H9 (cell line): ENCODE measurements at regions not wholly inside any gene's neighbourhood (a gene's known extent, or its start where the extent isn't known, plus 50 kb on each side); places are given as distances from the start of the nearest gene placed in this dataset.

Experiments
- DNase-seq: peaks from one replicate; pipeline ENCODE4 v3.0.0-alpha.2; 2017
- H2AFZ ChIP-seq: one replicate; pipeline ENCODE4 v1.6.1; 2013; ENCODE audit warnings: mild to moderate bottlenecking, low read length, control low read depth, moderate library complexity
- H2AK5ac ChIP-seq: 2 replicates; pipeline ENCODE4 v1.6.1; 2013; ENCODE audit warnings: low read length, control low read depth, mixed read lengths; ENCODE audit not compliant: insufficient read length
- H2BK120ac ChIP-seq: one replicate; pipeline ENCODE4 v1.6.1; 2013; ENCODE audit warnings: low read depth, mild to moderate bottlenecking, low read length, control low read depth, inconsistent platforms; ENCODE audit not compliant: poor library complexity, severe bottlenecking
- H2BK12ac ChIP-seq: 2 replicates; pipeline ENCODE4 v1.6.1; 2013; ENCODE audit warnings: low read length, control low read depth, mixed read lengths, low read depth; ENCODE audit not compliant: insufficient read length
- H2BK15ac ChIP-seq: 2 replicates; pipeline ENCODE4 v1.6.1; 2013; ENCODE audit warnings: low read depth, low read length, control low read depth
- H2BK20ac ChIP-seq: one replicate; pipeline ENCODE4 v1.6.1; 2013; ENCODE audit warnings: low read depth, mild to moderate bottlenecking, low read length, control low read depth, inconsistent platforms; ENCODE audit not compliant: poor library complexity, severe bottlenecking
- H2BK5ac ChIP-seq: 2 replicates; pipeline ENCODE4 v1.6.1; 2013; ENCODE audit warnings: low read length, control low read depth, mixed read lengths; ENCODE audit not compliant: insufficient read length
- H3K14ac ChIP-seq: 2 replicates; pipeline ENCODE4 v1.6.1; 2013; ENCODE audit warnings: low read length, control low read depth; ENCODE audit not compliant: insufficient read depth
- H3K18ac ChIP-seq: 2 replicates; pipeline ENCODE4 v1.6.1; 2013; ENCODE audit warnings: low read depth, mild to moderate bottlenecking, mixed read lengths, low read length, control low read depth; ENCODE audit not compliant: insufficient read length
- H3K23ac ChIP-seq: 2 replicates; pipeline ENCODE4 v1.6.1; 2013; ENCODE audit warnings: low read length, control low read depth, mixed read lengths, low read depth; ENCODE audit not compliant: insufficient read length
- H3K23me2 ChIP-seq: 2 replicates; pipeline ENCODE4 v1.6.1; 2013; ENCODE audit warnings: low read depth, mild to moderate bottlenecking, mixed read lengths, low read length, control low read depth; ENCODE audit not compliant: insufficient read length, poor library complexity, severe bottlenecking
- H3K27ac ChIP-seq: 2 replicates; pipeline ENCODE4 v1.5.1; 2013; ENCODE audit warnings: low read length, control low read depth, mixed read lengths, low read depth; ENCODE audit not compliant: insufficient read length
- H3K27me3 ChIP-seq: 2 replicates; pipeline ENCODE4 v1.6.1; 2013; ENCODE audit warnings: low read length, control low read depth, inconsistent platforms; ENCODE audit not compliant: insufficient read depth
- H3K4ac ChIP-seq: 2 replicates; pipeline ENCODE4 v1.6.1; 2013; ENCODE audit warnings: low read depth, mild to moderate bottlenecking, control low read depth, inconsistent platforms, low read length, moderate library complexity
- H3K4me1 ChIP-seq: 2 replicates; pipeline ENCODE4 v1.6.1; 2013; ENCODE audit warnings: low read length, control low read depth, inconsistent platforms; ENCODE audit not compliant: insufficient read depth
- H3K4me2 ChIP-seq: 2 replicates; pipeline ENCODE4 v1.6.1; 2013; ENCODE audit warnings: low read length, control low read depth, mixed read lengths; ENCODE audit not compliant: insufficient read length, insufficient read depth
- H3K56ac ChIP-seq: 2 replicates; pipeline ENCODE4 v1.6.1; 2013; ENCODE audit warnings: low read depth, mild to moderate bottlenecking, mixed read lengths, low read length, control low read depth; ENCODE audit not compliant: insufficient read length
- H3K79me1 ChIP-seq: 2 replicates; pipeline ENCODE4 v1.6.1; 2013; ENCODE audit warnings: low read depth, mild to moderate bottlenecking, moderate library complexity, low read length, control low read depth, inconsistent platforms; ENCODE audit not compliant: insufficient read depth, poor library complexity, severe bottlenecking
- H3K79me2 ChIP-seq: 2 replicates; pipeline ENCODE4 v1.6.1; 2013; ENCODE audit warnings: low read length, control low read depth, inconsistent platforms; ENCODE audit not compliant: insufficient read depth
- H3K9ac ChIP-seq: 2 replicates; pipeline ENCODE4 v1.6.1; 2013; ENCODE audit warnings: low read length, control low read depth, mixed read lengths; ENCODE audit not compliant: insufficient read length; ENCODE audit errors: extremely low read depth
- H3K9me3 ChIP-seq: one replicate; pipeline ENCODE4 v1.6.1; 2013; ENCODE audit warnings: low read depth, low read length, inconsistent platforms; ENCODE audit not compliant: control insufficient read depth
- H3T11ph ChIP-seq: one replicate; pipeline ENCODE4 v1.6.1; 2013; ENCODE audit warnings: mild to moderate bottlenecking, low read length, control low read depth, inconsistent platforms
- H4K20me1 ChIP-seq: one replicate; pipeline ENCODE4 v1.6.1; 2013; ENCODE audit not compliant: control insufficient read depth, insufficient read length, insufficient read depth
- H4K5ac ChIP-seq: 2 replicates; pipeline ENCODE4 v1.6.1; 2013; ENCODE audit warnings: low read depth, mild to moderate bottlenecking, mixed read lengths, low read length, control low read depth; ENCODE audit not compliant: insufficient read length
- H4K8ac ChIP-seq: replicated peaks from 2 replicates; pipeline ENCODE4 v1.6.1; 2013; ENCODE audit warnings: low read length, control low read depth, mixed read lengths, low read depth; ENCODE audit not compliant: insufficient read length
- H4K91ac ChIP-seq: 2 replicates; pipeline ENCODE4 v1.6.1; 2013; ENCODE audit warnings: low read depth, mild to moderate bottlenecking, moderate library complexity, mixed read lengths, low read length, control low read depth; ENCODE audit not compliant: insufficient read length
- H3K27ac Mint-ChIP-seq, 3 experiments: 2 replicates in 2 of 3; 3 replicates in 1 of 3; pipeline ENCODE4 v1.8.0; 2020 to 2021; ENCODE audit warnings: mixed read lengths in 3 of 3, mild to moderate bottlenecking in 1 of 3, moderate library complexity in 1 of 3
- H3K27me3 Mint-ChIP-seq: 2 replicates; pipeline ENCODE4 v1.8.0; 2021; ENCODE audit warnings: low read depth, mild to moderate bottlenecking, moderate library complexity, mixed read lengths
- H3K36me3 Mint-ChIP-seq, 3 experiments: 2 replicates in 2 of 3; 3 replicates in 1 of 3; pipeline ENCODE4 v1.8.0; 2020 to 2021; ENCODE audit warnings: low read depth in 3 of 3, mixed read lengths in 3 of 3; ENCODE audit not compliant: insufficient read depth in 1 of 3
- H3K4me1 Mint-ChIP-seq, 2 experiments: 2 replicates each; pipeline ENCODE4 v1.8.0; 2020; ENCODE audit warnings: mixed read lengths in 2 of 2
- H3K4me3 Mint-ChIP-seq, 2 experiments: 2 replicates in 1 of 2; 3 replicates in 1 of 2; pipeline ENCODE4 v1.8.0; 2020 to 2021; ENCODE audit warnings: mild to moderate bottlenecking in 2 of 2, mixed read lengths in 2 of 2, moderate library complexity in 1 of 2
- H3K9me3 Mint-ChIP-seq, 2 experiments: 2 replicates in 1 of 2; 3 replicates in 1 of 2; pipeline ENCODE4 v1.8.0; 2020; ENCODE audit warnings: mild to moderate bottlenecking in 2 of 2, mixed read lengths in 2 of 2, moderate library complexity in 1 of 2
- CTCF ChIP-seq: fragments of 200-600 bp; sonication (generic); conservative IDR thresholded peaks from 3 replicates; pipeline ENCODE4 v1.8.0; 2021; ENCODE audit warnings: antibody characterized with exemption, mild to moderate bottlenecking
- WGBS: extraction: QIAGEN DNeasy Blood & Tissue Kit; methylation state at CpG from one replicate; pipeline ENCODE4 v1.1.7; 2013; ENCODE audit warnings: missing lambda C conversion rate, low lambda C conversion rate, mixed read lengths; ENCODE audit not compliant: insufficient read length; ENCODE audit errors: extremely low coverage; 5-methylcytosine and 5-hydroxymethylcytosine counted together

GRCh38 chr4:188329521-188329920 lies 190.3 kb downstream of the TRIML1 start:
- Mint-ChIP-seq H3K27ac (no peak overlapping the region), H3K4me3 (no peak overlapping the region), H3K36me3 (no peaks in the 10 kb centered on the region; a peak in 1 of 7 replicates), H3K9me3 (peaks cover 0 to 3% of the 10 kb centered on the region in 2 experiments; a peak in 1 of 5 replicates), H3K4me1 (no peaks in the 10 kb centered on the region), H3K27me3 (no peaks in the 10 kb centered on the region)
- no peak overlapping the region for H4K5ac ChIP-seq
- no peaks in the 10 kb centered on the region for H3K79me2 ChIP-seq
- no peak overlapping the region for H3K23ac ChIP-seq
- no peak overlapping the region for H3K27ac ChIP-seq
- no peaks in the 10 kb centered on the region for H3K4me1 ChIP-seq
- H3K9ac ChIP-seq = no peak overlapping the region
- DNase-seq = no peak
- H2BK120ac ChIP-seq = no peak overlapping the region
- no peak overlapping the region for H3K4ac ChIP-seq
- H3K18ac ChIP-seq = no peak overlapping the region
- H4K91ac ChIP-seq = no peak overlapping the region
- H3K56ac ChIP-seq = no peak overlapping the region
- no peaks in the 10 kb centered on the region for H3K79me1 ChIP-seq
- H2AFZ ChIP-seq = no peak overlapping the region
- no peak overlapping the region for H2BK5ac ChIP-seq
- H2AK5ac ChIP-seq = no peak overlapping the region
- H2BK12ac ChIP-seq = no peak overlapping the region
- no peak overlapping the region for H3T11ph ChIP-seq
- no peak for TF ChIP-seq CTCF
- H3K9me3 ChIP-seq = no peaks in the 10 kb centered on the region
- no peak overlapping the region for H4K8ac ChIP-seq
- no peak overlapping the region for H2BK20ac ChIP-seq
- no peak overlapping the region for H2BK15ac ChIP-seq
- no peak overlapping the region for H3K4me2 ChIP-seq
- H3K23me2 ChIP-seq = no peaks in the 10 kb centered on the region
- no peaks in the 10 kb centered on the region for H3K27me3 ChIP-seq
- no peaks in the 10 kb centered on the region for H4K20me1 ChIP-seq
- WGBS = no CpG with 5 or more reads among the region's 4 CpGs
- H3K14ac ChIP-seq = no peak overlapping the region
